Central memory CD4-positive, alpha-beta T cell (primary cell): ENCODE measurements at regions not wholly inside any gene's neighbourhood (a gene's known extent, or its start where the extent isn't known, plus 50 kb on each side); places are given as distances from the start of the nearest gene placed in this dataset.
"Not testable (repeated sequence)": the region's sequence is repeated elsewhere in the genome, so short reads cannot be mapped to it uniquely, and the experiment has no call there.

Source experiments
- DNase-seq: peaks from one replicate; pipeline ENCODE4 v3.0.0; 2022

DNA sequence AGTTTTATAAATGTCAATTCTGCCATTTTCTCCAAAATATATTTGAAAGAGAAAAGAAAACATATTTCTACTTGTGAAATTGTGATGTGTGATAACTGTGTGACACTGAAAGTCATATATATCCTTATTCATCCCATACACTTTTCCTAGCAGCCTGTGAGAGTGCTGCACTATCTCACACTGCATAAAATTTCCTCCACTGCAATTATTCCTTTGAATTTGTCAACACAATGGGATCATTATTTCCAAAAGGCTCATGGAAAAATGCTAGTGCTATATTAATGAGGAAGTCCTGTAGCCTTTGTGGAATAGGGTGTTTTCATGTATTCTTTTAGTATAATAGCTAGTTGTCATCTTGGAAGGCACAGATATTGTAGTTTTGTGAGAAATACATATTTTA, 504.1 kb downstream of the RPL10L start:
- DNase-seq = no peak

DNA sequence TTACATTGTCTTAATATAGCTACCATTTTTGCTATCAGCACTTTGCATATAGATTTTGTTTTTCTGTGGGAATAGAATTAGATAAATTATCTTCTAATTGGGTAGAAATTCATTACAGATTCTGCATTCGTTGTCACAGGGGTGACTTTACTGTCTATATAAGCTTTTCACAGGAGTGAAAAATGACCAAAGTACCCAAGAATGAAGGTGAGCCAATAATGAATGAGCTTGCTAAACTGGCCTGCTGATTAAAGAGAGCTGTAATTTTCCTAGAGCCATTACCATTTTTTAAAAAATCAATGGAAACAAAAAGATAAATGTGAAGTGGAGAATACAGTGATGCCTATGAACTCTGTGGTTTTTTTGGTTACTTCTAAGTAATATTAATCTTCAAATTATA, 504.6 kb downstream of the RPL10L start:
- DNase-seq = no peak

DNA sequence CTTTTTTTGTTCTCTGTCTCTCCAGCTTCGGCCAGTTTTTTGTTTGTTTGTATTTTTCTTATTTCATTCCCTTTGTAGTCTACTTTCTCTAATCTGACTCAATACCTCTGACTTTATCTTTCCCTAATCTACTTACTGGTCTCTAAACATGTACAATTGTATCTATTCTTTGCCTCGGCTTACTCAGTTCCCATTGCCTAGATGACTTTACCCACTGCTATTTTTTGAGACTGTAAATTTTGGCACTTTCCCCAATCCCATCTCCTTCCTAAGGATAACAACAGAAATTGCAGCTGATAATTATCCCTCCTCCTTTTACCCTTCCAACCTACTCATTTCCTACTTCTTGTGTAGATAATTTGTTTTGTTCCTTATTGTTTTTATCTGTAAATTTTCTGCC, 511.1 kb downstream of the RPL10L start:
- DNase-seq = no peak

DNA sequence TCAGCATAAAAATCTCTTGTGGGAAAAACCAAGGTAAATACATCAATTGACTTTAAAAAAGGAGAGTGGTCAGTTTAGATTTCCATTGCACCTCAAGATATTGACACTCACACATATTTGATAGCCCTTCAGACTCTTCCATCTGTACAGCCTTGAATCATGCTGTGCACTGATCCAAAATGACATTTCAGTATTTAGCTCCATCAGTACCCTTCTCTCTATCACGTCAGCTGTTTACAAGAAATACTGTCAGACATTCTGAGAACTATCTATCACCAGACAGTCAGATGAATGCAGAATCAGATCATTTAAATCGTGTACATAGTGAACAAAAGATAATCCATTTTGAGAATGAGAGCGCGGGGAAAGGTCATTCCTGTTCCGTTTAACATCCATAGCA, 511.9 kb downstream of the RPL10L start:
- DNase-seq = no peak

DNA sequence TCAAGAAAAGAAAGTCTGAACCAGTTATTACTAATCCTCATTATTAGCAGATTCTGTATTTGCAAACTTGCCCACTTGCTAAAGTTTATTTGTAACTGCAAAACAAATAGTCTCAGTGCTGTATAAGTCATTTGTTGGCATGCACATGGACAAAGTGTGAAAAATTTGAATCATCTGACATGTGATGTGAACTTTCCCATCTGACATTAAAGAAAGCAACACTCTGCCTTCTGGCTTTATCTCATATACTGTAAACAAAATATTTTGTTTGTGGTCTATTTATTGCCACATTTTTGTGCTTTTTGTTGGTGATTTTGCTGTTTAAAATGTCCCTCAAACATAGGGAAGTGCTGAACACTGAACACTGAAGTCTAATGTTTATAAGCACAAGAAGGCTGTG, 513.8 kb downstream of the RPL10L start:
- no peak for DNase-seq

DNA sequence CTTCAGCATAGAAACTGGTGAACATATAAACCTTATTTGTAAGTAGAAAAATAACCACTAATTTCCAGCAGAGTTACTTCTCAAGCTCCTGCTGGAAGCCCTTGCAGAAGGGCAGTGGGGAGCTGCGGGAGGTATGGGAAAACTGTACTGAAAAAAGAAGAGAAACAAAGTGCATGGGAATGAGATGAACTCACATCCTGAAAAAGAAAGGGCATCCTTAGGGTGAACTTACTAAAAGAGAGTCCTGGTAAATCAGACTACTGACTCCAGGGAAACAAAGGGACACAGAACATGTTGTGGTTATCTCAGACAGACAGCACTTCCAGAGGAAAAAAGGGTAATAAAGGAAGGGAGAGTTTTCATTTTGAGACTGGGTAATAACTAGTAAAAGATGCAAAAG, 515.1 kb downstream of the RPL10L start:
- no peak for DNase-seq

DNA sequence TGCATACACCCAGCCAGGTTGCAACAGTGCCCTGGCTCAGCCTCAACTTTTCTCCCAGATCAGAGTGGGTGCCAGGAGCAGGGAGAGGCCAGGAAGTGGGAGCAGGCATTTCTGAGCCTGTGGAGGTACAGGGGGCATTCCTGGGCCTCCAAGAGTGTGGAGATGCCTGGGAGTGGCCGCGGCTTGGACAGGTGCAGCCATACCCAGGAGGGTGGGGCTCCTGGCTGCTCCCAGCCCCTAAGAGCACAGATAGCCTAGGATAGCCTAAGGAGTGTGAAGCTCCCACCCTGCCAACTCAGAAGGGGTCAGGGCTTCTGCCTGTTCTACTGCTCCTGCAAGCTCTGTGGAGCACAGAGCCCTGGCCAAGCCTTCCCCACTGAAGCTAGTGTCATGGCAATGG, 543.4 kb downstream of the RPL10L start:
- no peak for DNase-seq

DNA sequence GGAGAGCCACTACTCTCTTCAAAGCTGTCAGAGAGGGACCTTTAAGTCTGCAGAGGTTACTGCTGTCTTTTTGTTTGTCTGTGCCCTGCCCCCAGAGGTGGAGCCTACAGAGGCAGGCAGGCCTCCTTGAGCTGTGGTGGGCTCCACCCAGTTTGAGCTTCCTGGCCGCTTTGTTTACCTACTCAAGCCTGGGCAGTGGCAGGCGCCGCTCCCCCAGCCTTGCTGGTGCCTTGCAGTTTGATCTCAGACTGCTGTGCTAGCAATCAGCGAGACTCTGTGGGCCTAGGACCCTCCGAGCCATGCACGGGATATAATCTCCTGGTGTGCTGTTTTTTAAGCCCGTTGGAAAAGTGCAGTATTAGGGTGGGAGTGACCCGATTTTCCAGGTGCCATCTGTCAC, 550.7 kb downstream of the RPL10L start:
- not testable (repeated sequence) for DNase-seq

DNA sequence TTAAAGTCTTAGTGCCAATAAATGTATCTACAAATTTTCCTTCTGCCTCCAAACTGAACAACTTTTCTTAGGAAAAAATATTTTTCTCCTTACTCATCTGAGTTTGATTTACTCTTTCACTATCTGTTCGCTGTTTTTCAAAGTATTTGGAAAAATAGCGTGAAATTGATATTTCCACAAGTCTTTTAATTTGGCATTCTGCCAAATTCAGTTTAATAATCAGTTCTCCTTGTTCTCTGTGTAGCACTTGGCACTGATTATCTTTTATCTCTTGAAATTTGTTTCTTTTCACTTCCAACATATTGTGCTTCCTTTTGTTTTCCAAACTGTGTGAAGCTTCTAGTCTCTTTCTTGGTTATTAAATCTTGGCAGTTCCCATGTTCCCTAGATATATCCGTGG, 559.8 kb downstream of the RPL10L start:
- DNase-seq = no peak

DNA sequence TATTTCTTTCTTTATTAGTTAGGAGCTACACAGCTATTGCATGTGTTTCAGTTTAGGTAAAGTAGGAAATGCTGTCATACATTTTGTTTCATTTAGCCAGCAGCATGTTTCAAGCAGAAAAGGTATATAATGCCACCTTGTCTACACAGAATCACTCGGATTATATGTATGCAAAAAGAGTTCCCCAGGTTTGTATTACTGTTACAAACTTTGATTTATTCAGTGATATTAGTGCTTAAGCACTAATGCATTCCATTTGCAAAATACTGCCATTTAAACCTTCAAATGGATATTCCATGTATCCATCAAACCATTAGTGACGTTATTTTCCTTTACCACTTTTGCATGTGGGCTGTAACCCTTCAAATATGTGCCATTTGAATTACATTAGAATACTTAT, 564.0 kb downstream of the RPL10L start:
- DNase-seq = no peak

DNA sequence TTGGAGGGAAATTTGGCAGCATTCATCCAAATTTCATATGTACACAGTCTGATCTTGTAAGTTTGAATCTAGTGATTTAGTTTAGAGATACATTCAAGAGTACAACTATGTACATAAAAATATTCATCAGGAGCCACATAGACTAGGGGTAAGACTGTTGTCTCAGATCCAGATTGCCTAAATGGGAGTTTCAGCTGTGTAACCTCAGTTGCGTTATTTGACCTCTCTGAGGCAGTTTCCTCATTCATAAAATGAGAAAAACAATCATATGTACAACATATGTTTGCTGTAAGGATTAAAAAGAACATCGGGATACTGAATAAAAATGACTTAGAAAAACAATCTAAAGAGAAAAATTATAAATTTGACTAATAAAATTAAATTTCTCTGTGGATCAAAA, 577.5 kb downstream of the RPL10L start:
- no peak for DNase-seq

DNA sequence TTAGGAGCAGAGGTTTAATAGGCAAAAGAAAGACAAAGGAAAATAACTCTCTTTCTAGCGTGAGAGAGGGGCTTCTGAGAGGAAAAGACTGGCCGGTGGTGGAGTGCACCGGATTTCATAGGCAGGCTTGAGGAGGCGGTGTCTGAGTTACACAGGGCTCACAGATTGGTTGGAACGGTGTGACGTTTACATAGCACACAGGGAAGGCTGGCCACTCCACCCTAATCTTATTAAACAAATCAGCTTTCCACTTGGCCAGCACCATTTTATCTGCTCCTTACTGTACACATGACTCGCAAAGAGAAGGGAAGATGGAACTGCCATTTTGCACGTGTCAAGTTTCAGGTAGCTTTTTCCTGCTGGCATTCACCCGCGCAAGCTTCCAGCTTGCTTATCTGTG, 587.7 kb downstream of the RPL10L start:
- DNase-seq = no peak

DNA sequence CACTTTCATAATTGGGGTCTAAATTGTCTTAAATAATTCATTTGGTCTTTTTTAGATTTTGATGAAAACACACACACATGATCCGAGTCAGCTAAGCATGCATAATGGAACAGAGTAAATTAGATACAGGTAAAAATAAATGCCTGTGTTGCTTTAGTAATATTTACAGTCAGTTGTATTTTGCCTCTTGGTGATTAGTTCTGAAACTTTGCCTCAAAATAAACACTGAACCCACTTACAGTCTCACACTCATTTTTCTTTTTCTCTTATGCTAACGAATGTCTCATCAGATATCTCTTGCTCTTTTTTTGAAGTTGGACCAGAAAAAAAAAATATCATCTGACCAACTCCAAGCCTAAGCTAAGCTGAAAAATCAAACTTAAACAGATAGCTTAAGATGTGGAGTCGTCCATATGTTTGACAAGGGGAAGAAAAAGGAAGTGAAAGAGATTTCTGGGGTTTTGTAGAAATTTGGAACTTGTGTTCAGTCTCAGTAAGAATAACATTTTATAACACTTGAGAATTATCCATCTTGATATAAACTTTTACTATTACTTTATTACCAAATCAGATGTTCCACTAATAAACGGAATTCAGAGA, 592.5 kb downstream of the RPL10L start:
- DNase-seq = no peak

DNA sequence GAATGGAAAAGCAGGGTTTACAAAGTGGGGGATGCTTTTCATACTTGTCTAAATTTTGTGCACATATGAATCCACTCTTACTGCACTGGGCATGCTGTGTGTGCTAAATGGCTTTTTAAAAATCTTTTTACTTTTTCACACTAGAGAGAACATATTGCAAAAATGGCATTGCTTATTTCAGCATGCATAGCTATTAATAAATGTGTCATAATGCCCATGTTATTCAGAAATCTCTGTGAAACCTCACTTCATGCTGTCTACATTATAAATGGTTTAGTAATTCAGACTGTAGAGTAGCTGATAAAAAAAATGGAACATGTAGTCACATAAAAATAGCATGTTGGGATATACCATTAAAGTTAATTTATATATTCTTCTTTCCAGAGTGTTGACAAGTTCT, 593.8 kb downstream of the RPL10L start:
- no peak for DNase-seq

DNA sequence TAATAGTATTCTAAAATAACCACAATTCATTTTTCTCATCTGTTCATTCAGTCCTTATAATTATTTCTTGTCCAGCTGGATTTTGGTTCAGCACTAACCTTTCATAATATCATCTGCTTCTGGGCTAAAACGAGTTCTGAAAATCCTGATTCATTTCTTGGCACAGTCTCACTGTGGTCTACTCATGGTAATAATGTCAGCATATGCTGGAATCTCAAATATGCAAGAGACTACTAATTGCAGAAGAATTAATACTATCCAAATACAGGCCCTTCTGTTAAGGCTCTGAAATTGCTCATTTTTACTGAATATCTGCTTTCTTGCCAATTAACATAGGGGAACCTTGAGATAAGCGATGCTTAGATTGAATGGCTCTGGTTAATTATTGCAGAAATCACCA, 597.1 kb downstream of the RPL10L start:
- no peak for DNase-seq

DNA sequence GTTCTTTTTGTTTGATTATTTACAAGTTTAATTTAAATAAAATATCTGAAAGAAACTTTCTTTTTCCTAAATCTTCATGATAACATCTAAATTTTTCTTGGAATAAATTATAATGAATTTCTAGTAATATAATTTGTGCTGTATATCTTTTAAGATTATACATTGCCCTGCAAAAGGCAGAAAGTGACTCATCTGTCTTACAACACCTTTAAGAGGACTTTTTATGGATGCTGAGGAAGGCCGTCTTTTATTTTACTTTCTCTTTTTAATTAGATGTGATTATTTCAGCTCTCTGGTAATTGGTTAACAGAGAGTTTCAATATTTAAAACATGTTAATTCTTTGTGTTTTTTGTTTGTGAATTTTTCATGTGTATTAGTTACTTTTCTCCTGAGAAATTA, 598.4 kb downstream of the RPL10L start:
- no peak for DNase-seq

DNA sequence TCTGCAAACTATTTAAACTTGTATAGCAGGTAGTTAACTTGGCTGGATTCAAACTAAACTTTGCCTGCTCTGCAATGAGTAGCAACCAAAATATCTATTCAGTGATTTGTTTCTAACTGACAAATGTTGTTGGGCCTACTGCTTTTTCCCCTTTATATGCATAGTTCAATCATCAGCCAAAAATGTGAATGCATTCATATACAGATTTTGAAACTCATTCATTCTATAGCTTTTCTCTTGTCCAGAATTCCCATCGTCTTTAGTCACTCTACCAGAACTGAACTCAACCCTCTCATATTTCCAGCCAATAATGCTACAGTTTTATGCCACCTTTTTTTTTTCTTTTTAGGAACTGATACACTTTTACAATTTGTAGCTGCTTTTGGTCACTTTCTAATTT, 599.8 kb downstream of the RPL10L start:
- DNase-seq = no peak

DNA sequence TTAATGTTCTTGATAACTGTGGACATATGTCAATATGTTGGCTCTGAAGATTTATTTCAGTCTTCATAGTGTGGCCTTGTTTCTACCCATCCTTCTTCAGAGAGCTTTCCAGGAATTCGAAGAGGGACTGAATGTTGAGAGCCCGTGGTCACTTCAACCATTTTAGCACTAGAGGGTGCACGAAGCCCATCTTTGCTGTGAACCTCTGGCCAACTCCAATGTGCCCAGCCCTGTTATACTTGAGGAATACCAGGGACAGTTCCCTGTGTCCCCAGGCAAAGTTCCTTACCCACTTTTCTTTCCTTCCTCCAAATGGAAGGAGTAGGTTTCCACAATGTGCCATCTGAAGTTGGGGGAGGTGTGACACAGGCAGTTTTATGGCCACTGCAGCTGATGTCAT, 603.5 kb downstream of the RPL10L start:
- no peak for DNase-seq

DNA sequence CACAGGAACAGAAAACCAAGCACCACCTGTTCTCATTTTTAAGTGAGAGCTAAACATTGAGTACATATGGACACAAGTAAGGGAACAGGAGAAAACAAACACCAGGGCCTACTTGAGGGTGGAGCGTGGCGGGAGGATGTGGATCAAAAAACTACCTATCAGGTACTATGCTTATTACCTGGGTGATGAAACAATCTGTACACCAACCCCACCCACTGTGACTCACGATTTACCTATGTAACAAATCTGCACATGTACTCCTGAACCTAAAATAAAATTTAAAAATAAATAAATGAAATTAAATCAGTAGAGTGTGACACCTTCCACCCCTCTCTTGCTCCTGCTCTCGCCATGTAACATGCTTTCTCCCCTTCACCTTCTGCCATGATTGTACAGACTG, 615.5 kb downstream of the RPL10L start:
- DNase-seq = no peak

DNA sequence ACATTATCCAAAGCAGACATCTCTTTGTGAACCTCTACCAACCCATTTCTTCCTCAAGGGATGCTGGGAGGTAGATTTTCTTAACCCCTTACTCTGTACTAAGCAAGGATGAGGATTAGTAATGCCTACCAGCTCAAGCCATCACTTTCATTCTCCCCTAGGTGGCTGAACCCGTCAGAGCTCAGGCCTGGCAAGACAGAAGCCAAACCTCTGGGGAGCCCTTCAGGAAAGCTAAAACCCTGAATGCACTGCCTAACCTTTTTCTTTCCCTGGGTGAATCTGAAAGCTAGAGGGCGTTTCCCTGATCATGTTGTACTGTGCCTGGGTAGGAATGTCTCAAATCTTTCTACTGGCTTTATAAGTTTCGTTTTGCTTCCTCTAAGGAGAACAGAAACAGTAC, 617.3 kb downstream of the RPL10L start:
- DNase-seq = no peak

DNA sequence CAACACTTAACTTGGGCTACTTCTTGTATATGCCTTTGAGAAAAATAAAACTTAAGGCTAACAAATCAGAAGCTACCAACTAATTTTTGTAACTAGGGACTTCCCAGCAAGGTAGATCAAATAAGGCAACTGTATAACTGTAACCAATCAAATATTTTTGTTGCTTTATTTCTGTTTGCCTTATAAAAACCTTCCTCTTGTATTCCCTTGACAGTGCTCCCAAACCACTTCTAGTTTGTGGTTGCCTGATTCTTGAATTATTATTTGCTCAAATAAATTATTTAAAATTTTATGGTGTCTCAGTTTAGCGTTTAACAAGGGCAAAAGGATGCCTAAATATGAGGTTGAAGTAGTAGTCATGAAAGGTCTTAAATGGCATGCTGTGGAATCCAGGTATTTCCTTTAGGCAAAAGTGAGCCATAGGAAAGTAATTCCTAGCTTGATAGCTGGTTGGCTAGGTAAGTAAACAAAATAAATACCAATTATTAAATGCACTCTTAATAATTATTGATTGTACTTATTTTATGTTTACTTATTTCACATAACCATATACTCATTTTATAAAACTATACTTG, 632.6 kb downstream of the RPL10L start:
- no peak for DNase-seq

DNA sequence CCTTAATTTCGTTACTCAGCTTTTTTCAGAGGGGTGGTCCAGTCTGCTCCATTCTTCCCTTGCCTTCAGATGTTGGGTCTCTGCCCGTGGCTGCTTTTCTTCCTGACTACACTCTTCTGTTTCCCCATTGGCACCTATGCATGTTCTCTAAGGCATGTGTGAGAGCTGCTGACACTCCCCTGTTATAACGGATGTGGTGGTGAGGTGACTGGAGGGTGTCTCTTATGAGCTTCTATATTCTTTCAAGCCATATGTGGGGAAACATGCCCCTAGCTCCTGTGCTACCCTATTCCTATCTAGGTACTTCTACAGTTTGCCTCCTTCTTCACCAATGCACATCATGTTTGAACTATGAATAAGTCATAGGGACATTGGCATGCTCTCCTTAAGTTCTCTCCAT, 643.2 kb downstream of the RPL10L start:
- no peak for DNase-seq

DNA sequence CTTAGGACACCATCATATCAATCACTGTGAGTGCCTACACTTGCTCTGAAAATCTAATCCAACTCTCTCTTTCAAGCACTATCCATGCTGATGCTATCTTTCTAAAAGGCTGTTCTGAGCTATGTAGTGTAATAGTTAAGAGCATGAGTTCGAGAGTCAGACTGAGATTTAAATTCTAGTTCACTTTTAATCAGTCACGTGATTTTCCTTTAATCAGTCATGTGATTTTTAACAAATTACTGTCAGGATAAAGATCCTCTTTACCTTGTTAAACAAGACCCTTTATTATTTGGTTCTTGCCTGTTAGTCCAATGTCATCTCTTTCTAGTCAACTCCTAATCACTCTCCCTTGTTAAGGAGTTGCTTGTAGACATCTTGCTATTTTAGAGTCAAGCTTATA, 653.0 kb downstream of the RPL10L start:
- DNase-seq = no peak

DNA sequence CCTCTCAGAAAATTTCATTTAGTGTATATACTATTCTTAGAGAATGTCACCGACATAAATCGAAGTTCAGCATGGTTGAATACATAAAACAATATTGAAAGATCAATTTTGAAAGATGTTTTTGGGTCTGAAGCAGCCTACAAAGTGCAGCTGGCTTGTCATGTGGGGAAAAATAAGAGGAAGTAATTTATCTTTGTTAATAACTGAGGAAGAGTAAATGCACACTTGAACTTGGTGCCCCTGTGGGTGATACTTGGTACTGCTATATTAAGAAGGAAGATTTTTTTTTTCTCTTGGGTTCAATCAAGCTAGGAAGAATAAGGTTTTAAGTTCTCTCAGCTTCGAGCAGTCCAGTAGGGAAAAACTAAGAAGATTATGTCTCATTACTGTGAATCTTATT, 661.3 kb downstream of the RPL10L start:
- no peak for DNase-seq

DNA sequence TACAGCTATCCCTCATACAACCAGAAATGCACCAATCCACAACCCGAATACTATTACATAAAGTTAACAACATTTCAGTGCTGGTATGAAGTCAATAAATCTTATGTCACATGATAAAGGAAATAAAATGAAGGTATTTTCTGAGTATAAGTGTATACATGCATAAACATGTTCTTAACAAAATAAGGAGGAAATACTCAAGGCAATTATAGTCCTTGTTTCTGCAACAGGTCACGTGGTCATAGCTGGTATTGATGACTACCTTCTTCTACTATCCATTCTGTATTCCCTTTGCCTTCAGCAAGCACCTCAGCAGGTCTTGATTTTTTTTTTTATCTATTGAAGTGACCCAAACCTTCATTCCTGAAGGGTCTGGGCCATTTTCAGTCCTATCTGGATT, 675.6 kb downstream of the RPL10L start:
- DNase-seq = no peak

DNA sequence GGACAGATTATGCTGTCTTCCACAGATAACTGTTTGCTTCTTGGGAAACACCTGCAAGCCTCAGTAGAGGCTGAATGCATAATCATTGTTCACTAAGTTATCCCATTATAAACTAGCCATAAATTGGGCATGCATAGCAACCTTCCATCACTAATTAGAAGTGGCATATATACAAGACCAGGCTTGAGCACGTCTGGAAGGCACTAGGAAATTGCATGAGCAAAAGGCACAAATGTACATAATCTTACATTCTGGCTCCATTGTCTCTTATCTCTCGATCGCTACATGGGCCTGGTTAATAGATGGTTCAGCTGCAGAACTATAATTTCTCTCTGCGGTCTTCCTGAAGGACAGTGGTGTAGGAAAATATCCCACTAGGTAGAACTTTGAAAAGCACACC, 679.2 kb downstream of the RPL10L start:
- DNase-seq = no peak
